HepG2 (cell line): ENCODE measurements at regions not wholly inside any gene's neighbourhood (a gene's known extent, or its start where the extent isn't known, plus 50 kb on each side); places are given as distances from the start of the nearest gene placed in this dataset.

Experiments used
- ATAC-seq: fragments of 200-7000 bp; cut with Tn5 transposase; 3 replicates; pipeline ENCODE4 v1.9.1; 2020; ENCODE audit warnings: mild to moderate bottlenecking, moderate library complexity
- BruUV-seq: library from RNA; stranded (reverse); fragments of 400-500 nt; replicated peaks from 2 replicates; lab custom pipeline; 2021; lab: Mats Ljungman, UMichigan
- CTCF ChIA-PET: fragments of 300-600 bp; formaldehyde crosslinking; extraction: SDS; loops from one replicate; lab custom pipeline; 2021; ENCODE audit warnings: low total read pairs, inconsistent platforms, low intra/inter-chr PET ratio; lab: Yijun Ruan, JAX
- POLR2A ChIA-PET: fragments of 350-600 bp; sonication (Branson Sonifier 250); formaldehyde crosslinking; loops from one replicate; lab custom pipeline; 2020; ENCODE audit warnings: antibody characterized with exemption, inconsistent platforms; lab: Yijun Ruan, JAX
- DNase-seq: peaks from one replicate; pipeline ENCODE4 v3.0.0-alpha.2; 2015; ENCODE audit warnings: low spot score
- FAIRE-seq: peaks from 3 replicates; lab custom pipeline; 2011; peaks lifted over from hg19 to GRCh38; lab: Jason Lieb, UNC
- H2AFZ ChIP-seq: one replicate; pipeline ENCODE4 v1.6.1; 2011; ENCODE audit warnings: low read length, inconsistent platforms
- H3K27ac ChIP-seq: fragments of 300-600 bp; 3 replicates; pipeline ENCODE4 v1.8.0; 2011; ENCODE audit warnings: mixed run types, mild to moderate bottlenecking, mixed read lengths, low read length, inconsistent platforms; ENCODE audit not compliant: insufficient read depth; ENCODE audit errors: extremely low read length
- H3K27me3 ChIP-seq, 2 experiments: fragments of 200-600 bp in 1 of 2; 2 replicates in 1 of 2; 3 replicates in 1 of 2; pipeline versions ENCODE4 v1.6.0 to v1.8.0; 2011; ENCODE audit warnings: low read length in 2 of 2, mild to moderate bottlenecking in 2 of 2, moderate library complexity in 2 of 2, inconsistent platforms in 1 of 2; ENCODE audit not compliant: insufficient read depth in 2 of 2, control insufficient read depth in 1 of 2
- H3K36me3 ChIP-seq, 2 experiments: fragments of 200-600 bp in 1 of 2; replicated peaks in 1 of 2; 2 replicates in 1 of 2; 3 replicates in 1 of 2; pipeline versions ENCODE4 v1.5.1 to v1.8.0; 2011; ENCODE audit warnings: low read length in 2 of 2, inconsistent platforms in 1 of 2; ENCODE audit not compliant: insufficient read depth in 2 of 2, control insufficient read depth in 1 of 2
- H3K4me1 ChIP-seq: 2 replicates; pipeline ENCODE4 v1.5.1; 2012; ENCODE audit warnings: low read length, inconsistent platforms; ENCODE audit not compliant: insufficient read depth
- H3K4me2 ChIP-seq: 2 replicates; pipeline ENCODE4 v1.6.0; 2011; ENCODE audit warnings: low read depth, low read length, inconsistent platforms
- H3K4me3 ChIP-seq, 3 experiments: fragments of 200-600 bp in 1 of 3; sonication (generic), shearing (Covaris generic) in 1 of 3; replicated peaks in 1 of 3; 2 replicates each; pipeline ENCODE4 v1.5.1; 2011 to 2016; ENCODE audit warnings: low read length in 3 of 3, inconsistent platforms in 2 of 3, low read depth in 2 of 3, mild to moderate bottlenecking in 2 of 3, control low read depth in 1 of 3, mixed read lengths in 1 of 3; ENCODE audit not compliant: insufficient read depth in 1 of 3
- H3K79me2 ChIP-seq: one replicate; pipeline ENCODE4 v1.6.1; 2011; ENCODE audit warnings: low read length, inconsistent platforms; ENCODE audit not compliant: insufficient read depth
- H3K9ac ChIP-seq: 2 replicates; pipeline ENCODE4 v1.6.0; 2011; ENCODE audit warnings: mild to moderate bottlenecking, low read depth, low read length, inconsistent platforms; ENCODE audit not compliant: insufficient read depth
- H3K9me3 ChIP-seq: 2 replicates; pipeline ENCODE4 v1.5.1; 2012; ENCODE audit warnings: mild to moderate bottlenecking, low read length
- H4K20me1 ChIP-seq: 2 replicates; pipeline ENCODE4 v1.6.0; 2011; ENCODE audit warnings: inconsistent platforms, mild to moderate bottlenecking, low read length, moderate library complexity; ENCODE audit not compliant: insufficient read depth
- ATRX ChIP-seq: sonication (generic); formaldehyde crosslinking; IDR thresholded peaks from 2 replicates; pipeline ENCODE4 v1.4.0; 2020; ENCODE audit warnings: missing genetic modification reagents, borderline replicate concordance
- HMG20A ChIP-seq: IDR thresholded peaks from 2 replicates; pipeline ENCODE4 v1.6.1; 2016; ENCODE audit warnings: borderline replicate concordance
- HNRNPL ChIP-seq: fragments of 200-400 bp; formaldehyde crosslinking; IDR thresholded peaks from 2 replicates; pipeline ENCODE4 v1.6.1; 2017; ENCODE audit warnings: mild to moderate bottlenecking, low read depth, low read length
- IRF2 ChIP-seq: IDR thresholded peaks from 2 replicates; pipeline ENCODE4 v1.6.1; 2018; ENCODE audit warnings: missing genetic modification reagents, missing compliant biosample characterization
- POLR2AphosphoS2 ChIP-seq: IDR thresholded peaks from 2 replicates; pipeline ENCODE4 v1.6.1; 2011; ENCODE audit warnings: low read depth, low read length, improper control_type of control experiment
- ZBTB46 ChIP-seq: sonication (generic); formaldehyde crosslinking; IDR thresholded peaks from 2 replicates; pipeline ENCODE4 v1.4.0; 2020; ENCODE audit warnings: mild to moderate bottlenecking, missing genetic modification reagents, borderline replicate concordance
- ZC3H4 ChIP-seq: sonication (generic); formaldehyde crosslinking; IDR thresholded peaks from 2 replicates; pipeline ENCODE4 v1.4.0; 2020; ENCODE audit warnings: missing genetic modification reagents, borderline replicate concordance
- ZFAT ChIP-seq: sonication (generic); formaldehyde crosslinking; conservative IDR thresholded peaks from 2 replicates; pipeline ENCODE4 v1.8.1; 2023; ENCODE audit warnings: missing genetic modification reagents, inconsistent platforms
- ZNF101 ChIP-seq: sonication (generic); formaldehyde crosslinking; IDR thresholded peaks from 2 replicates; pipeline ENCODE4 v1.4.0; 2020; ENCODE audit warnings: mild to moderate bottlenecking, low read depth, missing genetic modification reagents, borderline replicate concordance
- ZNF446 ChIP-seq: sonication (generic); formaldehyde crosslinking; IDR thresholded peaks from 2 replicates; pipeline ENCODE4 v1.5.0; 2020; ENCODE audit warnings: mild to moderate bottlenecking, missing genetic modification reagents
- ZNF567 ChIP-seq: sonication (generic); formaldehyde crosslinking; IDR thresholded peaks from 2 replicates; pipeline ENCODE4 v1.8.1; 2023; ENCODE audit warnings: mild to moderate bottlenecking, missing genetic modification reagents, borderline replicate concordance
- ZNF589 ChIP-seq: sonication (generic); formaldehyde crosslinking; conservative IDR thresholded peaks from 2 replicates; pipeline ENCODE4 v1.8.0; 2022; ENCODE audit warnings: mild to moderate bottlenecking, moderate library complexity, missing genetic modification reagents
- ZSCAN12 ChIP-seq: sonication (generic); formaldehyde crosslinking; IDR thresholded peaks from 2 replicates; pipeline ENCODE4 v1.9.0; 2021; ENCODE audit warnings: mild to moderate bottlenecking, missing genetic modification reagents
- WGBS: methylation state at CpG from one replicate; pipeline ENCODE4 v1.1.6; 2017; ENCODE audit warnings: low lambda C conversion rate; 5-methylcytosine and 5-hydroxymethylcytosine counted together
- in situ Hi-C: cut with HindIII; loops from 2 replicates; pipeline ENCODE4 v1.10.0; 2017; ENCODE audit warnings: low pct_unique_long_range_greater_than_20kb; ENCODE audit not compliant: extremely low pct_ligation_motif_present
- intact Hi-C: fragments of 100-400 bp; cut with micrococcal nuclease; formaldehyde crosslinking; loops from one replicate; pipeline ENCODE4 v1.10.0; 2022; ENCODE audit not compliant: unreplicated experiment
- TF ChIP-seq, protein P1 (sequence below): sonication (generic); formaldehyde crosslinking; IDR thresholded peaks from 2 replicates; pipeline ENCODE4 v1.5.0; 2020; ENCODE audit warnings: mild to moderate bottlenecking, missing genetic modification reagents, borderline replicate concordance
- TF ChIP-seq, protein P2 (sequence below): sonication (generic); formaldehyde crosslinking; IDR thresholded peaks from 2 replicates; pipeline ENCODE4 v1.5.1; 2020; ENCODE audit warnings: mild to moderate bottlenecking, missing genetic modification reagents, moderate library complexity
- TF ChIP-seq, protein P3 (sequence below): sonication (generic); formaldehyde crosslinking; IDR thresholded peaks from 2 replicates; pipeline ENCODE4 v1.4.0; 2020; ENCODE audit warnings: missing genetic modification reagents; ENCODE audit errors: not compliant biosample characterization

- TF ChIP-seq, protein P1, sequence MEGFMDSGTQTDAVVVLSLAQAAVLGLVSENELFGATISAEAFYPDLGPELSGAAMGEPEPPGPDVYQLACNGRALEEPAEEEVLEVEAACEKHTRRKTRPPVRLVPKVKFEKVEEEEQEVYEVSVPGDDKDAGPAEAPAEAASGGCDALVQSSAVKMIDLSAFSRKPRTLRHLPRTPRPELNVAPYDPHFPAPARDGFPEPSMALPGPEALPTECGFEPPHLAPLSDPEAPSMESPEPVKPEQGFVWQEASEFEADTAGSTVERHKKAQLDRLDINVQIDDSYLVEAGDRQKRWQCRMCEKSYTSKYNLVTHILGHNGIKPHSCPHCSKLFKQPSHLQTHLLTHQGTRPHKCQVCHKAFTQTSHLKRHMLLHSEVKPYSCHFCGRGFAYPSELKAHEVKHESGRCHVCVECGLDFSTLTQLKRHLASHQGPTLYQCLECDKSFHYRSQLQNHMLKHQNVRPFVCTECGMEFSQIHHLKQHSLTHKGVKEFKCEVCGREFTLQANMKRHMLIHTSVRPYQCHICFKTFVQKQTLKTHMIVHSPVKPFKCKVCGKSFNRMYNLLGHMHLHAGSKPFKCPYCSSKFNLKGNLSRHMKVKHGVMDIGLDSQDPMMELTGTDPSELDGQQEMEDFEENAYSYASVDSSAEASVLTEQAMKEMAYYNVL (CRISPR knock-in tag): no peak
- TF ChIP-seq, protein P2, sequence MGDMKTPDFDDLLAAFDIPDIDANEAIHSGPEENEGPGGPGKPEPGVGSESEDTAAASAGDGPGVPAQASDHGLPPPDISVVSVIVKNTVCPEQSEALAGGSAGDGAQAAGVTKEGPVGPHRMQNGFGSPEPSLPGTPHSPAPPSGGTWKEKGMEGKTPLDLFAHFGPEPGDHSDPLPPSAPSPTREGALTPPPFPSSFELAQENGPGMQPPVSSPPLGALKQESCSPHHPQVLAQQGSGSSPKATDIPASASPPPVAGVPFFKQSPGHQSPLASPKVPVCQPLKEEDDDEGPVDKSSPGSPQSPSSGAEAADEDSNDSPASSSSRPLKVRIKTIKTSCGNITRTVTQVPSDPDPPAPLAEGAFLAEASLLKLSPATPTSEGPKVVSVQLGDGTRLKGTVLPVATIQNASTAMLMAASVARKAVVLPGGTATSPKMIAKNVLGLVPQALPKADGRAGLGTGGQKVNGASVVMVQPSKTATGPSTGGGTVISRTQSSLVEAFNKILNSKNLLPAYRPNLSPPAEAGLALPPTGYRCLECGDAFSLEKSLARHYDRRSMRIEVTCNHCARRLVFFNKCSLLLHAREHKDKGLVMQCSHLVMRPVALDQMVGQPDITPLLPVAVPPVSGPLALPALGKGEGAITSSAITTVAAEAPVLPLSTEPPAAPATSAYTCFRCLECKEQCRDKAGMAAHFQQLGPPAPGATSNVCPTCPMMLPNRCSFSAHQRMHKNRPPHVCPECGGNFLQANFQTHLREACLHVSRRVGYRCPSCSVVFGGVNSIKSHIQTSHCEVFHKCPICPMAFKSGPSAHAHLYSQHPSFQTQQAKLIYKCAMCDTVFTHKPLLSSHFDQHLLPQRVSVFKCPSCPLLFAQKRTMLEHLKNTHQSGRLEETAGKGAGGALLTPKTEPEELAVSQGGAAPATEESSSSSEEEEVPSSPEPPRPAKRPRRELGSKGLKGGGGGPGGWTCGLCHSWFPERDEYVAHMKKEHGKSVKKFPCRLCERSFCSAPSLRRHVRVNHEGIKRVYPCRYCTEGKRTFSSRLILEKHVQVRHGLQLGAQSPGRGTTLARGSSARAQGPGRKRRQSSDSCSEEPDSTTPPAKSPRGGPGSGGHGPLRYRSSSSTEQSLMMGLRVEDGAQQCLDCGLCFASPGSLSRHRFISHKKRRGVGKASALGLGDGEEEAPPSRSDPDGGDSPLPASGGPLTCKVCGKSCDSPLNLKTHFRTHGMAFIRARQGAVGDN (CRISPR knock-in tag): no peak
- TF ChIP-seq ZNF567 (CRISPR knock-in tag) (no peak), POLR2AphosphoS2 (no peak)
Measured at GRCh38 chr10:16182144-16182543, 254.7 kb upstream of the PTER start (continued).

- POLR2A ChIA-PET: no interaction called here
- H3K4me2 ChIP-seq: no peak overlapping the region
- DNase-seq: no peak
- 43% methylated on average over 3 of the region's 3 CpGs for WGBS
- no peak overlapping the region for H3K27ac ChIP-seq
- BruUV-seq: no TSS peak
- no peak for ATAC-seq
- no peak overlapping the region for H2AFZ ChIP-seq
- in situ Hi-C loops: no loop called here
- no peaks in the 10 kb centered on the region for H3K4me1 ChIP-seq
- H3K36me3 ChIP-seq: no peaks in the 10 kb centered on the region
- no peak for FAIRE-seq
- no peak overlapping the region for H3K4me3 ChIP-seq
- H3K9ac ChIP-seq: no peak overlapping the region
- H3K27me3 ChIP-seq: no peaks in the 10 kb centered on the region; a peak in 1 of 5 replicates
- CTCF ChIA-PET: no interaction called here
- peaks cover 8% of the 10 kb centered on the region; the same call in 1 of the 2 replicates for H3K9me3 ChIP-seq
- H3K79me2 ChIP-seq: no peaks in the 10 kb centered on the region
- no peaks in the 10 kb centered on the region for H4K20me1 ChIP-seq
- intact Hi-C loops: no loop called here
- TF ChIP-seq ZC3H4 (CRISPR knock-in tag) (no peak), HMG20A (CRISPR knock-in tag) (no peak), ZBTB46 (CRISPR knock-in tag) (no peak), ZNF446 (CRISPR knock-in tag) (no peak), ZFAT (CRISPR knock-in tag) (no peak), IRF2 (no peak), ZNF101 (CRISPR knock-in tag) (no peak), ZSCAN12 (CRISPR knock-in tag) (no peak), ATRX (CRISPR knock-in tag) (no peak), ZNF589 (CRISPR knock-in tag) (no peak), HNRNPL (no peak)
- TF ChIP-seq, protein P3, sequence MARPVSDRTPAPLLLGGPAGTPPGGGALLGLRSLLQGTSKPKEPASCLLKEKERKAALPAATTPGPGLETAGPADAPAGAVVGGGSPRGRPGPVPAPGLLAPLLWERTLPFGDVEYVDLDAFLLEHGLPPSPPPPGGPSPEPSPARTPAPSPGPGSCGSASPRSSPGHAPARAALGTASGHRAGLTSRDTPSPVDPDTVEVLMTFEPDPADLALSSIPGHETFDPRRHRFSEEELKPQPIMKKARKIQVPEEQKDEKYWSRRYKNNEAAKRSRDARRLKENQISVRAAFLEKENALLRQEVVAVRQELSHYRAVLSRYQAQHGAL (CRISPR knock-in tag): no peak
Measured at GRCh38 chr10:16182688-16183087, 254.1 kb upstream of the PTER start.
